Neuron (in vitro differentiated cells): ENCODE measurements at regions not wholly inside any gene's neighbourhood (a gene's known extent, or its start where the extent isn't known, plus 50 kb on each side); places are given as distances from the start of the nearest gene placed in this dataset.
A peak's percentile ranks its signal among the peaks of the same experiment; 100 is the strongest.

Source experiments
- H2AFZ ChIP-seq: one replicate; pipeline ENCODE4 v1.6.1; 2013; ENCODE audit warnings: low read depth, mild to moderate bottlenecking, inconsistent platforms, low read length, moderate library complexity
- H3K27me3 ChIP-seq: one replicate; pipeline ENCODE4 v1.6.1; 2013; ENCODE audit warnings: low read length; ENCODE audit not compliant: insufficient read depth
- H3K36me3 ChIP-seq: one replicate; pipeline ENCODE4 v1.6.1; 2013; ENCODE audit warnings: low read length; ENCODE audit not compliant: insufficient read depth
- H3K4me1 ChIP-seq: one replicate; pipeline ENCODE4 v1.6.1; 2013; ENCODE audit warnings: low read length; ENCODE audit not compliant: insufficient read depth
- H3K4me3 ChIP-seq: 2 replicates; pipeline ENCODE4 v1.5.1; 2013; ENCODE audit warnings: mild to moderate bottlenecking, low read length, moderate library complexity
- H3K9me3 ChIP-seq: one replicate; pipeline ENCODE4 v1.6.1; 2013; ENCODE audit warnings: low read length

DNA sequence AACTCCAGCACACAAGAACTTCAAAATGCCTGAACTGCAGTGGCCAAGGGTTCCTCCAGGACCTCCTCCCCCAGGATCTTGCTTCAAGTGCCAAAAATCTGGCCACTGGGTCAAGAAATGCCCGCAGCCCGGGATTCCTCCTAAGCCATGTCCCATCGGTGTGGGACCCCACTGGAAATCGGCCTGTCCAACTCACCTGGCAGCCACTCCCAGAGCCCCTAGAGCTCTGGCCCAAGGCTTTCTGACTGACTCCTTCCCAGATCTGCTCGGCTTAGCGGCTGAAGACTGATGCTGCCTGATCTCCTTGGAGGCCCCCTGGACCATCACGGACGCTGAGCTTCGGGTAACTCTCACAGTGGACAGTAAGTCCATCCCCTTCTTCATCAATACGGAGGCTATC lies 306.4 kb downstream of the RBM43 start:
- H3K9me3 ChIP-seq: no peaks in the 10 kb centered on the region
- no peak overlapping the region for H2AFZ ChIP-seq
- no peaks in the 10 kb centered on the region for H3K27me3 ChIP-seq
- no peak overlapping the region for H3K4me3 ChIP-seq
- H3K36me3 ChIP-seq: no peaks in the 10 kb centered on the region
- no peaks in the 10 kb centered on the region for H3K4me1 ChIP-seq

DNA sequence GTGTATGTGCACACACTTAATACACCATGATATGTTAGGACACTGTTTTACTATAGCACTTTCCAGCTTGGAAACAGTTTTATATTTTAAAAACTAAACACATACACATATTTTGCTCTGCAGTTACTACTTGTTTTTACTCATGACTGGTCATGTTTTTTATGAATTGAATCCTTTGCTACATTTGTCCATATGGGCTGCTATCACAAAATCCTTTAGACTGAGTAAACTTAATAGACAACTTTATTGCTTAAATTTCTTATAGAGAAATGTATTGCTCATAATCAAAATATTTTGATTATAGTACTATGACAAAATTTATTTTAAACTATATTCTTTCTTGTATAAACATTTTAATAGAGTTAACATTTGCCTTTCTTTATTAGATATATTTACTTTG lies 314.8 kb downstream of the RBM43 start:
- H2AFZ ChIP-seq: no peak overlapping the region
- no peaks in the 10 kb centered on the region for H3K4me1 ChIP-seq
- no peaks in the 10 kb centered on the region for H3K9me3 ChIP-seq
- no peak overlapping the region for H3K4me3 ChIP-seq
- no peaks in the 10 kb centered on the region for H3K36me3 ChIP-seq
- H3K27me3 ChIP-seq: no peaks in the 10 kb centered on the region

DNA sequence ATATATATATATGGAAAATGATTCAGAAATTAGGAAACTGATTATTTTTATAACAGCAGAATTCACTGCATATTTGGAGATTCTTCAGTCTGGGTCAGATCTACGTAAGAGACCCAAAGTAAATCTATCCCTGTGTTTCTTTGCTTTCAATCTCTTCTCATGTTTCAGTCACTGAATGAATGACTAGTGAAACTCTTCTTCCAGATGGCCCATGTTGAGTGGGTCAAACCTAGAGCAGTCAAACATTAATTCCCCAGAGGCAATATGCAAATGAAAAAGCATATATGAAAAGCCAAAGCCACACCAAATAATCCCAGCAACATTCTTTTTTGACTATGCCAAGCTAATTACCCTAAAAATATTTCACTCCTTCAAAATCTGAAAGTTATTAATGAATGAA lies 317.3 kb downstream of the RBM43 start:
- no peak overlapping the region for H3K4me3 ChIP-seq
- H3K9me3 ChIP-seq: no peaks in the 10 kb centered on the region
- no peaks in the 10 kb centered on the region for H3K36me3 ChIP-seq
- no peaks in the 10 kb centered on the region for H3K4me1 ChIP-seq
- H2AFZ ChIP-seq: no peak overlapping the region
- H3K27me3 ChIP-seq: no peaks in the 10 kb centered on the region

DNA sequence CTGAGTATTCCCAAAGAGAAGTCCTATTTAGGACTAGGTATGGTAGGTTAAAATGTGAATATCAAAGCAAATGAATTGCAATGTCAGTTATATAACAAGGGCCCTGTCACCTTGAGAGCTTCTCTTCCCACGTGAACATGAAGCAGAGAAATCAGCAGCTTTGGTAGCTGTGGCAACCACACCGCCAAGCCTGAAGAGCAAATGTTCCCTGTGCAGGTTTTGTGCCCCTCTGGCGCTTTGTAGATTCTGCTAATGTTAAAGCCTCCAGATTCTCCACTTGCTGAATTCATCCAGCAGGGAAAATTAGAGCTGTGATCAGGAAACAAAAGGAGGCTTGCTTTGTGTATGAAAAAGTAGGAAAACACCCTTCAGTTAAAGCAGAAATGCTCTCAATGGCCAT lies 322.6 kb downstream of the RBM43 start:
- H3K9me3 ChIP-seq: no peaks in the 10 kb centered on the region
- H3K27me3 ChIP-seq: no peaks in the 10 kb centered on the region
- H3K4me3 ChIP-seq: no peak overlapping the region
- H3K4me1 ChIP-seq: no peaks in the 10 kb centered on the region
- H2AFZ ChIP-seq: no peak overlapping the region
- H3K36me3 ChIP-seq: no peaks in the 10 kb centered on the region

DNA sequence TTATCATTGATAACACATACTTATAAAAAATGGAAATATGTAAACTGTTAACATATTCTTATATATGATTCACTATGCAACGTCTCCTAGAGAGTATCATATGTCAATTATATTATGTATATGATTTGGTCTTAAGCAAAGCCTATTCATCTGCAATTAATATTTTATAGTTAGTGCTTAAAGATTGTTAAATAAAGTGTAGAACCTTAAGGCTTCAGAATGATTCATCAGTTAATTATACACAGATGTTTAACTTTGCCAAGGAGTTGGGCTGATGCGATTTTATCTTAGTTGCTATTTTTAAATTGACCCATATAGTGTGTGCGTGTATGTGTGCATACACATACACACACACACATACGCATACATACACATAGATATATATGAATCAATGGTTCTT lies 323.1 kb downstream of the RBM43 start:
- Histone ChIP-seq H3K4me1 (no peaks in the 10 kb centered on the region), H3K4me3 (no peak overlapping the region)

DNA sequence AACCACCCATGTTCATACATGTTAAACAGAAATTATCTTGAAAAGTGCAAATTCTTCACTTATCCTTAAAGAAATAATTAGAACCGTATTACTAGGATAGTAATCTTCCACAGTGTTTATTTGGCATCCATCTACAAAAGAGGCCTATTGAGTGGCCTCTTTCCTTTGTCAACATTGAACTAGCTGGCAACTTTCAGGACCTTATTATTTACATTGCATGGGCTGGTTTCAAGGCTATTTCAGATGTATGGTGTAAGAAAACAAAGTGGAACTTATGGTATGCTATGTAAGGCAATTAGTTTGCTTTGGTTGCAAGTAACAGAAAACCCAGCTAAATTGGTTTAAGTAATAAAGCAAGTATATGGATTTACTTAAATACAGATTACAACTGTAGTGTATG lies 324.6 kb downstream of the RBM43 start:
- Histone ChIP-seq H3K4me1 (peaks cover 2% of the 10 kb centered on the region), H2AFZ (no peak overlapping the region), H3K36me3 (no peaks in the 10 kb centered on the region), H3K27me3 (no peaks in the 10 kb centered on the region), H3K4me3 (no peak overlapping the region), H3K9me3 (no peaks in the 10 kb centered on the region)

More for the DNA sequence above, 323.1 kb downstream of the RBM43 start:
- no peak overlapping the region for H2AFZ ChIP-seq
- H3K27me3 ChIP-seq: no peaks in the 10 kb centered on the region
- H3K36me3 ChIP-seq: no peaks in the 10 kb centered on the region
- no peaks in the 10 kb centered on the region for H3K9me3 ChIP-seq

DNA sequence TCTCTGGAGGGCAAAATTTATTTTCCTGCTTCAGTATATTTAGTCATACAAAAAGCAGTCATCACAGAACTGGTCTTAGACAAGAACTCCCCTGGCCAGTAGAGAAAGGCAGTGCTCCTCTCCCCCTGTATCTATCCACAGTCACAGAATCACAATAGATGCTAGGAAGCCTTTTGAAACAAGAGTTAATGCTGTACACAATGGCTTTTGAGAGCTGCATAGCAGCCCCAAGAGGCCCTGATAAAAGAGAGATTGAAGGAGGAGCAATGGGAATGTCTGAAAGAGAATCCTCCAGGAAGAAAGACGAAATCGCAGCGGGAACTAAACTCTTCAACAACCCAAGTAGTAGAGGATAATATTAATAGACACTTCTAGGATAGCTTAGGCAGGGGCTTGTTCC lies 330.2 kb downstream of the RBM43 start:
- no peak overlapping the region for H3K4me3 ChIP-seq
- no peaks in the 10 kb centered on the region for H3K27me3 ChIP-seq
- no peaks in the 10 kb centered on the region for H3K9me3 ChIP-seq
- no peaks in the 10 kb centered on the region for H3K36me3 ChIP-seq
- no peak overlapping the region for H2AFZ ChIP-seq
- H3K4me1 ChIP-seq: peaks cover 16% of the 10 kb centered on the region

DNA sequence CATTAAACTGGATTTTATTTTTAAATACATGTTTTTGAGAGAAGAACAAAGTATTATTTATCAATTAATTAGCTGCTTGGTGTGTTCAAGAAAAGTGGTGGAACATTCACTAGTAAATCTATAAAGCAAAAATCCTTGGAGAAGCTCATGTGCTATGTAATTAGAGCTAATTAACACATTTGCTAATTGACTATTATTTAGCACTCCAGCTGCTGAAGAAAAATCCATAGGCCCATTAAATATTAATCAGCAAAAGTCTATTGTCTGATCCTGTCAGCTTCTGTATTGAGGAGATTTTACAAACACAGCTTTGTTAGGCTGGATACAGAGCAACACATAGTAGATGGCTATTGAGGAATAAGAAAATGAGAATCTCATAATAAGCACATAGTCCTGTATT lies 336.1 kb downstream of the RBM43 start:
- no peak overlapping the region for H3K4me3 ChIP-seq

DNA sequence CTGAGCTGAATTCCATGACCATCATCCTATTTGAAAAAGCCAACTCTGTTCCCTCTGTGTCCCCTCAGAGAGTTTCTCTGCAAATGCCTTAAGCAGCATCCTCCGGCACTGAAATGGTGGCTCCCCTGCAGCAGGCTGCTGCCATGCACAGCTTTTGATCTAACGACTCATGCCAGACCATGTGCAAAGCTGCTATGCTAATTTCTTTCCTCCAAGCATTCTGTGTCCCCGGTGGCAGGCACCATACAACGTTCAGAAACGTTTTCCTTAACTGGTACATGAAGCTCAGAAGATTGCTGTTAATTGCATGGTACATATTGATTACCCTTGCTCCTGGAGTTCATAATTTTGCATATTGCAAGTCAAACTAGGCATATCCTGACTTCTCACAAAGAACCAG lies 336.8 kb downstream of the RBM43 start:
- no peak overlapping the region for H3K4me3 ChIP-seq
- H3K36me3 ChIP-seq: no peaks in the 10 kb centered on the region
- H2AFZ ChIP-seq: peak overlapping the region; percentile 50
- no peaks in the 10 kb centered on the region for H3K27me3 ChIP-seq
- H3K9me3 ChIP-seq: no peaks in the 10 kb centered on the region
- H3K4me1 ChIP-seq: peaks cover 3% of the 10 kb centered on the region

More for the DNA sequence above, 336.1 kb downstream of the RBM43 start:
- H3K9me3 ChIP-seq: no peaks in the 10 kb centered on the region
- no peaks in the 10 kb centered on the region for H3K36me3 ChIP-seq
- H3K27me3 ChIP-seq: no peaks in the 10 kb centered on the region
- peaks cover 3% of the 10 kb centered on the region for H3K4me1 ChIP-seq
- H2AFZ ChIP-seq: no peak overlapping the region

DNA sequence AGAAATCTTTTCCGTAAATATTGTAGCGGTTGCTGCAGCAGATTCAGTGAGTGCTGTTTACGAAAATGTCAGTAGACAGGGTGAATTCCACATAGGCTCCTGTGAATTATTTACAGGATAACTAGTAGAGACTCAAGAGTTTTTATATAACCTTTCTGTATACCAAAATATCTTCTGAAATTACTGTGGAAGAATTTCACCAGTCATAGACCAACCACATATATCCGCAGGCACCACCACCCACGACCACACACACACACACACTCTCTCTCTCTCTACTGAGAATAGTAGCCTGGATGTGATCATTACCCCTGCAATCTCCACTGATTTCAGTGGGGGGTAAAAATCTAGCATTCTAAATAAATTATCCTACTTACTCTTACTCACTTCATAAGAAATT lies 341.8 kb downstream of the RBM43 start:
- H3K27me3 ChIP-seq: no peaks in the 10 kb centered on the region
- H2AFZ ChIP-seq: no peak overlapping the region
- no peak overlapping the region for H3K4me3 ChIP-seq
- H3K9me3 ChIP-seq: no peaks in the 10 kb centered on the region
- H3K4me1 ChIP-seq: peaks cover 2% of the 10 kb centered on the region
- H3K36me3 ChIP-seq: no peaks in the 10 kb centered on the region

DNA sequence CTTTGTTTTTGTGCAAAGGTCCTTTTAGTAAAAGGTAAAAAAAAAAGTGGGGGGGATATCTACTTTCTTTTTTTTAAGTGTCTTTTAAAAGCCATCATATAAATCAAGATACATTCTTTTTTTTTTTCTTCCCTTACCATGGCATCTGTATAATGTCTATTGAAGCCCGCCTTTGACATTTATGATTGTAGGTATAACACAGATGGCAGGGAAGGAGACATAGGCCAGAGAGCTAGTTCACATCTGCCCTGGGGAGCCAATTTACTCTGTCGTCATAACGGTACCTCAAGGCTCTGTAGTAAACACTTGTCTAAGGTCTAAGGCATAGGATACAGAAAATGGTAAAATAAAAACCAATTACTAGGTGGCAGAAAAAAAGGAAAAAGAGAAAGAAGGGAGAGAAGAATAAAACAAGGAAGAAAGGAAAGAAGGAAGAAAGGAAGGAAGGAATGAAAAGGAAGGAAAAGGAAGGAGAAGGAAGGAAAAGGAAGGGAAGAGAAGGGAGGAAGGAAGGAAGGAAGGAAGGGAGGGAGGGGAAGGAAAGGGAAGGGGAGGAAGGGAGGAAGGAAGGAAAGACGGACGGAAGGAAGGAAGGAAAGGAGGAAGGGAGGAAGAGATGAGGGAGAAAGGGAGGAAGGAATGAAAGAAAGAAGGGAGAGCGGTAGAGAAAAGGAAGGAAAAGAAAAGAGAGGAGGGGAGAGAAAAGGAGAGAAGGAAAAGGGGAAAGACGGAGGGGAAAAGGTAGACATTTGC lies 343.5 kb downstream of the RBM43 start:
- no peak overlapping the region for H3K4me3 ChIP-seq
- no peaks in the 10 kb centered on the region for H3K4me1 ChIP-seq
- no peak overlapping the region for H2AFZ ChIP-seq
- no peaks in the 10 kb centered on the region for H3K36me3 ChIP-seq
- no peaks in the 10 kb centered on the region for H3K27me3 ChIP-seq
- H3K9me3 ChIP-seq: no peaks in the 10 kb centered on the region

DNA sequence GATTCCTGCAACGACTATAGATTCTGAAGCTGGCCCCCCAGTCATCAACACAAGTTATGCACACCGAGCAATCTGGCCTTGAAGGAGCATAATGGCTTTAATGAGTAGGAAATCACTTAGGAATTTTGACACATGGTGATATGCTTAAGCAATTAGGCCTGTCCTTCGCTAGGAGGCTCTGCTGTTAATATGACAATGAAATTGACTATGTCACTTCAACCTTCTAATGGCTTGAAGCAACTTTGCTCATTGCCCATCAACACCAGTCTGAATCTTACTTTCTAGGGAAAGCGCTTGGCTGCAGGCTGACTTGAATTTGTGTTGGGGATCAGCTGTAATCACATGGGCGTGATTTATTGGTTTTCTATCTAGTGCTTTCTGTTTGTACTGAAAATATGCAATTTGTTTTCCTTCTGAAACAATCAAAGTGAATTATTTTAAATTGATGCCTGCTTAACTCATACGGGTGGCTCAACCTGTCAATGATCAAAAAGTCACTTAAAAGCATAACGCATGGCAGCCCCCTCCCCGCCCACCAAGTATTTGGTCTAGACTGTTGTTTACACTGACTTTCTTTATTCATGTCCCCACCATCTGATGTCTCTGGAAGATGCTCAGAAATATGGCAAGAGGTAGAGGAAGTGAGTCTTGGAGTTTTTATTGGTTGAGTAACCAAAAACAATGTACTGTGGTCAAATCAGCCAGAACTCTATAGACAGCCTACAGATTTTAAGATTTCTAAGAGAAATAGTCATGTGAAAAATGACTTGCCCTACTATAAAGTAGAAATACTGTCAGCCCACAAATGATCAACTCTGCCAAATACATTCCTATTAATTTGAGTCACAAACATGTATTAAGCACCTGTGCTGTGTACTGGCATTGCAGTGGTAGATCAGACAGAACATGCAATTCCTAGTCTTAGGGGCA lies 344.9 kb downstream of the RBM43 start:
- Histone ChIP-seq H3K4me1 (no peaks in the 10 kb centered on the region), H2AFZ (no peak overlapping the region), H3K4me3 (no peak overlapping the region), H3K36me3 (no peaks in the 10 kb centered on the region), H3K9me3 (no peaks in the 10 kb centered on the region), H3K27me3 (no peaks in the 10 kb centered on the region)

DNA sequence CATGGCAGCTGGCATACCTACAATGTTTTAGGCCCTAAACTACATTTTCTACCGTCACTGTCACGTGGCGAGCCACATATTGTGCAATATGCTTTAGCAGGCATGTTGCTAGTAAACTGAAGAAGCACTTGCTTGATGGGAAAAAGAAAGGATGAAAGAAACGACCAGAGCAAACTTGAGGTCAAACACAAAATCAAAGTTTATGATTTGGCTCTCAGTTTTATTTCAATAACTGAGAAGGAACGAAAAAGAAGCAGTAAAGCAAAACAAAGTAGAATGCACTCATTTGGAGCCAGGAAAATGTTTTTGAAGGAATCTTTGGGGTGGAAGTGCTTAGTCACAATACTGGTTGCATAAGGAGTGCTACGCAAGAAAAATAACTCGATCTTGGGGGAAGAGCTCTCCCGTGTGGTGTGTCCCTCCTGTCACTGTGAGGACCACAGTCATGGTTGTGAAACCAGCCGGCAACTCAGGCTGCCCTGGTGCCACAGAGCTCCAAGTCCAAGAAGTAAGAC lies 349.8 kb downstream of the RBM43 start:
- no peak overlapping the region for H3K4me3 ChIP-seq
- no peak overlapping the region for H2AFZ ChIP-seq
- no peaks in the 10 kb centered on the region for H3K27me3 ChIP-seq
- H3K4me1 ChIP-seq: no peaks in the 10 kb centered on the region
- H3K9me3 ChIP-seq: no peaks in the 10 kb centered on the region
- H3K36me3 ChIP-seq: no peaks in the 10 kb centered on the region
